ENCODE measurements at regions not wholly inside any gene's neighbourhood (a gene's known extent, or its start where the extent isn't known, plus 50 kb on each side); places are given as distances from the start of the nearest gene placed in this dataset.

GRCh38 chr10:3942937-3943489 is 158.0 kb upstream of the KLF6 start:
- Histone ChIP-seq H3K4me1 (ENCODE audit: control insufficient read depth in 5 of 5, insufficient read depth in 5 of 5, low read length in 5 of 5) (peaks cover 0 to 19% (median 10%) of the 10 kb centered on the region in 5 donors), H3K27ac (ENCODE audit: low read depth, low read length) (no peak overlapping the region), H3K9me3 (ENCODE audit: control insufficient read depth in 5 of 5, low read length in 5 of 5) (peaks cover 0 to 4% (median 0%) of the 10 kb centered on the region in 5 donors), H3K27me3 (ENCODE audit: control insufficient read depth in 5 of 5, insufficient read depth in 4 of 5, low read length in 5 of 5) (no peaks in the 10 kb centered on the region), H3K9ac (ENCODE audit: low read length in 5 of 5) (no peak overlapping the region), H3K36me3 (ENCODE audit: control insufficient read depth in 5 of 5, insufficient read depth in 5 of 5, low read length in 5 of 5) (no peaks in the 10 kb centered on the region), H3K4me3 (ENCODE audit: low read depth in 1 of 5, low read length in 5 of 5) (no peak overlapping the region)

- peaks cover 0 to 19% (median 10%) of the 10 kb centered on the region in 5 donors for H3K4me1 ChIP-seq (ENCODE audit: control insufficient read depth in 5 of 5, insufficient read depth in 5 of 5, low read length in 5 of 5)
- H3K27ac ChIP-seq (ENCODE audit: low read depth, low read length): no peak overlapping the region
- H3K4me3 ChIP-seq (ENCODE audit: low read depth in 1 of 5, low read length in 5 of 5): no peak overlapping the region
- H3K9me3 ChIP-seq (ENCODE audit: control insufficient read depth in 5 of 5, low read length in 5 of 5): peaks cover 0 to 4% (median 0%) of the 10 kb centered on the region in 5 donors
- H3K9ac ChIP-seq (ENCODE audit: low read length in 5 of 5): no peak overlapping the region
- no peaks in the 10 kb centered on the region for H3K36me3 ChIP-seq (ENCODE audit: control insufficient read depth in 5 of 5, insufficient read depth in 5 of 5, low read length in 5 of 5)
- no peaks in the 10 kb centered on the region for H3K27me3 ChIP-seq (ENCODE audit: control insufficient read depth in 5 of 5, insufficient read depth in 4 of 5, low read length in 5 of 5)
Measured at GRCh38 chr10:3941676-3942075, 156.7 kb upstream of the KLF6 start.

- Histone ChIP-seq H3K27ac (ENCODE audit: low read depth, low read length) (peak overlapping the region; percentile 27), H3K9ac (ENCODE audit: low read length in 5 of 5) (peak overlapping the region in 1 of 5 donors; percentile 37), H3K9me3 (ENCODE audit: control insufficient read depth in 5 of 5, low read length in 5 of 5) (no peaks in the 10 kb centered on the region), H3K4me1 (ENCODE audit: control insufficient read depth in 5 of 5, insufficient read depth in 5 of 5, low read length in 5 of 5) (peaks cover 0 to 25% (median 15%) of the 10 kb centered on the region in 5 donors), H3K4me3 (ENCODE audit: low read depth in 1 of 5, low read length in 5 of 5) (no peak overlapping the region), H3K36me3 (ENCODE audit: control insufficient read depth in 5 of 5, insufficient read depth in 5 of 5, low read length in 5 of 5) (no peaks in the 10 kb centered on the region), H3K27me3 (ENCODE audit: control insufficient read depth in 5 of 5, insufficient read depth in 4 of 5, low read length in 5 of 5) (no peaks in the 10 kb centered on the region)
Measured at GRCh38 chr10:3936422-3937040, 151.5 kb upstream of the KLF6 start.

- H3K36me3 ChIP-seq (ENCODE audit: control insufficient read depth in 5 of 5, insufficient read depth in 5 of 5, low read length in 5 of 5): no peaks in the 10 kb centered on the region
- H3K4me1 ChIP-seq (ENCODE audit: control insufficient read depth in 5 of 5, insufficient read depth in 5 of 5, low read length in 5 of 5): peaks cover 0 to 25% (median 15%) of the 10 kb centered on the region in 5 donors
- H3K9me3 ChIP-seq (ENCODE audit: control insufficient read depth in 5 of 5, low read length in 5 of 5): no peaks in the 10 kb centered on the region
- peak overlapping the region in 3 of 5 donors; percentile 20 to 25 (median 23) for H3K4me3 ChIP-seq (ENCODE audit: low read depth in 1 of 5, low read length in 5 of 5)
- peak overlapping the region in 1 of 5 donors; percentile 37 for H3K9ac ChIP-seq (ENCODE audit: low read length in 5 of 5)
- H3K27ac ChIP-seq (ENCODE audit: low read depth, low read length): peak overlapping the region; percentile 27
- no peaks in the 10 kb centered on the region for H3K27me3 ChIP-seq (ENCODE audit: control insufficient read depth in 5 of 5, insufficient read depth in 4 of 5, low read length in 5 of 5)
Measured at GRCh38 chr10:3935933-3936359, 150.9 kb upstream of the KLF6 start.

- no peaks in the 10 kb centered on the region for H3K36me3 ChIP-seq (ENCODE audit: control insufficient read depth in 5 of 5, insufficient read depth in 5 of 5, low read length in 5 of 5)
- H3K4me3 ChIP-seq (ENCODE audit: low read depth in 1 of 5, low read length in 5 of 5): peak overlapping the region in 4 of 5 donors; percentile 23 to 54 (median 46)
Measured at GRCh38 chr10:3935141-3935540, 150.1 kb upstream of the KLF6 start.

GRCh38 chr10:3933733-3934132 is 148.7 kb upstream of the KLF6 start:
- no peaks in the 10 kb centered on the region for H3K36me3 ChIP-seq (ENCODE audit: control insufficient read depth in 5 of 5, insufficient read depth in 5 of 5, low read length in 5 of 5)
- no peaks in the 10 kb centered on the region for H3K9me3 ChIP-seq (ENCODE audit: control insufficient read depth in 5 of 5, low read length in 5 of 5)
- no peak overlapping the region for H3K9ac ChIP-seq (ENCODE audit: low read length in 5 of 5)
- H3K4me3 ChIP-seq (ENCODE audit: low read depth in 1 of 5, low read length in 5 of 5): no peak overlapping the region
- H3K4me1 ChIP-seq (ENCODE audit: control insufficient read depth in 5 of 5, insufficient read depth in 5 of 5, low read length in 5 of 5): peaks cover 2 to 31% (median 22%) of the 10 kb centered on the region in 5 donors
- no peaks in the 10 kb centered on the region for H3K27me3 ChIP-seq (ENCODE audit: control insufficient read depth in 5 of 5, insufficient read depth in 4 of 5, low read length in 5 of 5)
- H3K27ac ChIP-seq (ENCODE audit: low read depth, low read length): no peak overlapping the region

More at GRCh38 chr10:3935141-3935540, 150.1 kb upstream of the KLF6 start:
- H3K9ac ChIP-seq (ENCODE audit: low read length in 5 of 5): peak overlapping the region in 2 of 5 donors; percentile 41 to 46
- peaks cover 0 to 25% (median 15%) of the 10 kb centered on the region in 5 donors for H3K4me1 ChIP-seq (ENCODE audit: control insufficient read depth in 5 of 5, insufficient read depth in 5 of 5, low read length in 5 of 5)
- peak overlapping the region; percentile 27 for H3K27ac ChIP-seq (ENCODE audit: low read depth, low read length)
- no peaks in the 10 kb centered on the region for H3K27me3 ChIP-seq (ENCODE audit: control insufficient read depth in 5 of 5, insufficient read depth in 4 of 5, low read length in 5 of 5)
- no peaks in the 10 kb centered on the region for H3K9me3 ChIP-seq (ENCODE audit: control insufficient read depth in 5 of 5, low read length in 5 of 5)

- Histone ChIP-seq H3K27me3 (ENCODE audit: control insufficient read depth in 5 of 5, insufficient read depth in 4 of 5, low read length in 5 of 5) (no peaks in the 10 kb centered on the region), H3K9me3 (ENCODE audit: control insufficient read depth in 5 of 5, low read length in 5 of 5) (no peaks in the 10 kb centered on the region), H3K9ac (ENCODE audit: low read length in 5 of 5) (no peak overlapping the region), H3K36me3 (ENCODE audit: control insufficient read depth in 5 of 5, insufficient read depth in 5 of 5, low read length in 5 of 5) (no peaks in the 10 kb centered on the region), H3K4me1 (ENCODE audit: control insufficient read depth in 5 of 5, insufficient read depth in 5 of 5, low read length in 5 of 5) (peaks cover 2 to 31% (median 22%) of the 10 kb centered on the region in 5 donors), H3K27ac (ENCODE audit: low read depth, low read length) (no peak overlapping the region), H3K4me3 (ENCODE audit: low read depth in 1 of 5, low read length in 5 of 5) (no peak overlapping the region)
Measured at GRCh38 chr10:3932597-3933375, 147.8 kb upstream of the KLF6 start.

GRCh38 chr10:3931901-3932300 is 146.9 kb upstream of the KLF6 start:
- Histone ChIP-seq H3K4me1 (ENCODE audit: control insufficient read depth in 5 of 5, insufficient read depth in 5 of 5, low read length in 5 of 5) (peaks cover 2 to 34% (median 25%) of the 10 kb centered on the region in 5 donors), H3K27ac (ENCODE audit: low read depth, low read length) (no peak overlapping the region), H3K27me3 (ENCODE audit: control insufficient read depth in 5 of 5, insufficient read depth in 4 of 5, low read length in 5 of 5) (no peaks in the 10 kb centered on the region), H3K9ac (ENCODE audit: low read length in 5 of 5) (no peak overlapping the region), H3K4me3 (ENCODE audit: low read depth in 1 of 5, low read length in 5 of 5) (no peak overlapping the region), H3K9me3 (ENCODE audit: control insufficient read depth in 5 of 5, low read length in 5 of 5) (no peaks in the 10 kb centered on the region), H3K36me3 (ENCODE audit: control insufficient read depth in 5 of 5, insufficient read depth in 5 of 5, low read length in 5 of 5) (no peaks in the 10 kb centered on the region)

GRCh38 chr10:3931224-3931623 is 146.2 kb upstream of the KLF6 start:
- peaks cover 0 to 3% (median 0%) of the 10 kb centered on the region in 5 donors for H3K27me3 ChIP-seq (ENCODE audit: control insufficient read depth in 5 of 5, insufficient read depth in 4 of 5, low read length in 5 of 5)
- no peak overlapping the region for H3K9ac ChIP-seq (ENCODE audit: low read length in 5 of 5)
- peaks cover 6 to 38% (median 20%) of the 10 kb centered on the region in 5 donors for H3K4me1 ChIP-seq (ENCODE audit: control insufficient read depth in 5 of 5, insufficient read depth in 5 of 5, low read length in 5 of 5)
- no peaks in the 10 kb centered on the region for H3K9me3 ChIP-seq (ENCODE audit: control insufficient read depth in 5 of 5, low read length in 5 of 5)
- H3K27ac ChIP-seq (ENCODE audit: low read depth, low read length): no peak overlapping the region
- no peaks in the 10 kb centered on the region for H3K36me3 ChIP-seq (ENCODE audit: control insufficient read depth in 5 of 5, insufficient read depth in 5 of 5, low read length in 5 of 5)
- no peak overlapping the region for H3K4me3 ChIP-seq (ENCODE audit: low read depth in 1 of 5, low read length in 5 of 5)

- H3K9me3 ChIP-seq (ENCODE audit: control insufficient read depth in 5 of 5, low read length in 5 of 5): no peaks in the 10 kb centered on the region
- no peak overlapping the region for H3K9ac ChIP-seq (ENCODE audit: low read length in 5 of 5)
- H3K27ac ChIP-seq (ENCODE audit: low read depth, low read length): no peak overlapping the region
- H3K4me1 ChIP-seq (ENCODE audit: control insufficient read depth in 5 of 5, insufficient read depth in 5 of 5, low read length in 5 of 5): peaks cover 6 to 20% (median 17%) of the 10 kb centered on the region in 5 donors
- no peaks in the 10 kb centered on the region for H3K36me3 ChIP-seq (ENCODE audit: control insufficient read depth in 5 of 5, insufficient read depth in 5 of 5, low read length in 5 of 5)
- H3K4me3 ChIP-seq (ENCODE audit: low read depth in 1 of 5, low read length in 5 of 5): no peak overlapping the region
- peaks cover 0 to 3% (median 0%) of the 10 kb centered on the region in 5 donors for H3K27me3 ChIP-seq (ENCODE audit: control insufficient read depth in 5 of 5, insufficient read depth in 4 of 5, low read length in 5 of 5)
Measured at GRCh38 chr10:3928569-3928968, 143.6 kb upstream of the KLF6 start.
